HL-60 (cell line): ENCODE measurements at regions not wholly inside any gene's neighbourhood (a gene's known extent, or its start where the extent isn't known, plus 50 kb on each side); places are given as distances from the start of the nearest gene placed in this dataset.

Experiments
- CTCF ChIP-seq: IDR thresholded peaks from one replicate; pipeline ENCODE4 v1.5.1; 2011; ENCODE audit warnings: low read length, control low read depth, inconsistent platforms; ENCODE audit not compliant: insufficient read depth
- GABPA ChIP-seq: IDR thresholded peaks from 2 replicates; pipeline ENCODE4 v1.6.1; 2012; ENCODE audit warnings: low read depth
- POLR2AphosphoS5 ChIP-seq: IDR thresholded peaks from 2 replicates; pipeline ENCODE4 v1.6.1; 2012; ENCODE audit warnings: low read depth
- REST ChIP-seq: IDR thresholded peaks from 2 replicates; pipeline ENCODE4 v1.6.1; 2012; ENCODE audit warnings: low read depth; ENCODE audit not compliant: insufficient replicate concordance
- SPI1 ChIP-seq: IDR thresholded peaks from 2 replicates; pipeline ENCODE4 v1.6.1; 2012; ENCODE audit warnings: low read depth, mild to moderate bottlenecking, borderline replicate concordance

DNA sequence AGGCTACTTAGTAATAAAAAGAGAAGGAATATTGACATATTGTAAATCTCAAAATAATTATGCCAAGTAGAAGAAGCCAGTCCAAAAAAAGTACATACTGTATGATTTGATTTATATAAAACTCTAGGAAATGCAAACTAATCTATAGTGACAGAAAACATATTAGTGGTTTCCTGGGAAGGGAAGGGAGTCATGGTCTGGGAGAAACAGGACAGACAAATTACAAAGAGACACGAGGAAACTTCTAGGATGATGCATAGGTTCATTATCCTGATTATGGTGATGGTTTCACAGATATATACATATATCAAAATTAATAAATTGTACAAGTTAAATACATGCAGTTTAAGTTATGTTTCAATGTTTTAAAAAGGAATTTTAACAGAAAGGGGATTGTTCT is 81.0 kb upstream of the GOLGA8B start:
- TF ChIP-seq POLR2AphosphoS5 (no peak), REST (no peak), CTCF (no peak), GABPA (no peak), SPI1 (no peak)
